ENCODE measurements at regions not wholly inside any gene's neighbourhood (a gene's known extent, or its start where the extent isn't known, plus 50 kb on each side); places are given as distances from the start of the nearest gene placed in this dataset.

DNA sequence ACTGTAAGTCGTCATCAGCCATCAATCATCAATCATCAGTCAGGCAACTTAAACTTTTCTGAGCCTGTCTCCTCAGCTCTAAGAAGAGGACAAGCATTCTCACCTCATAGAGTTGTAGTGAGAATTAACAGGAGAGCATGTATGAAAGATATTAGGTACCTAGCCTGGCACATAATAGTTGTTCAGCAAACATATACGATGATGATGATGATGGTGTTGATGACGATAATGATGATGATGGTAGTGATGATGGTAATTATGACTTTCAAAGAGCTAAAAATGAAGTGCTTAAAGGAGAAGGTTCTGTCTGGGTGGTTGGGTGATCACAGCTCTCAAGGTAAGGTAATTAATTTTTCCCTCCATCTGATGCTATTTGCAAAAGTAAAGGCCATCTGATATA lies 55.1 kb upstream of the ADRB1 start:
- TF ChIP-seq, protein P1, sequence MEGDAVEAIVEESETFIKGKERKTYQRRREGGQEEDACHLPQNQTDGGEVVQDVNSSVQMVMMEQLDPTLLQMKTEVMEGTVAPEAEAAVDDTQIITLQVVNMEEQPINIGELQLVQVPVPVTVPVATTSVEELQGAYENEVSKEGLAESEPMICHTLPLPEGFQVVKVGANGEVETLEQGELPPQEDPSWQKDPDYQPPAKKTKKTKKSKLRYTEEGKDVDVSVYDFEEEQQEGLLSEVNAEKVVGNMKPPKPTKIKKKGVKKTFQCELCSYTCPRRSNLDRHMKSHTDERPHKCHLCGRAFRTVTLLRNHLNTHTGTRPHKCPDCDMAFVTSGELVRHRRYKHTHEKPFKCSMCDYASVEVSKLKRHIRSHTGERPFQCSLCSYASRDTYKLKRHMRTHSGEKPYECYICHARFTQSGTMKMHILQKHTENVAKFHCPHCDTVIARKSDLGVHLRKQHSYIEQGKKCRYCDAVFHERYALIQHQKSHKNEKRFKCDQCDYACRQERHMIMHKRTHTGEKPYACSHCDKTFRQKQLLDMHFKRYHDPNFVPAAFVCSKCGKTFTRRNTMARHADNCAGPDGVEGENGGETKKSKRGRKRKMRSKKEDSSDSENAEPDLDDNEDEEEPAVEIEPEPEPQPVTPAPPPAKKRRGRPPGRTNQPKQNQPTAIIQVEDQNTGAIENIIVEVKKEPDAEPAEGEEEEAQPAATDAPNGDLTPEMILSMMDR (IDR thresholded peaks at IDR 0.05; ENCODE audit: extremely low read depth in 1 of 2, insufficient read depth in 1 of 2, low read depth in 1 of 2, low read length in 2 of 2): no peak
- no peak for TF ChIP-seq MYC (IDR thresholded peaks at IDR 0.05; ENCODE audit: low read depth, low read length)
- TF ChIP-seq JUN (IDR thresholded peaks at IDR 0.05; ENCODE audit: borderline replicate concordance, insufficient read depth, insufficient read length, low read depth): no peak
- TF ChIP-seq, protein P2, sequence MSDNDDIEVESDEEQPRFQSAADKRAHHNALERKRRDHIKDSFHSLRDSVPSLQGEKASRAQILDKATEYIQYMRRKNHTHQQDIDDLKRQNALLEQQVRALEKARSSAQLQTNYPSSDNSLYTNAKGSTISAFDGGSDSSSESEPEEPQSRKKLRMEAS (IDR thresholded peaks at IDR 0.05; ENCODE audit: insufficient read depth, insufficient read length): no peak
- no peak for TF ChIP-seq EZH2 (IDR thresholded peaks at IDR 0.05; ENCODE audit: borderline replicate concordance, low read depth, low read length, severe bottlenecking)
